Hepatocyte (in vitro differentiated cells): ENCODE measurements at regions not wholly inside any gene's neighbourhood (a gene's known extent, or its start where the extent isn't known, plus 50 kb on each side); places are given as distances from the start of the nearest gene placed in this dataset.

Source experiments
- CTCF ChIP-seq: fragments of 200-600 bp; sonication (generic); IDR thresholded peaks from 2 replicates; pipeline ENCODE4 v1.5.1; 2016; ENCODE audit warnings: antibody characterized with exemption, mild to moderate bottlenecking; ENCODE audit not compliant: poor library complexity
- EZH2 ChIP-seq: fragments of 200-600 bp; sonication (generic); IDR thresholded peaks from 2 replicates; pipeline ENCODE4 v1.6.1; 2016; ENCODE audit warnings: antibody characterized with exemption, mild to moderate bottlenecking, borderline replicate concordance

- TF ChIP-seq CTCF, result no peak
- no peak for TF ChIP-seq EZH2
These were observed 611.1 kb upstream of the ARID1B start for GRCh38 chr6:156166093-156166492.
